K562 (cell line): ENCODE measurements at regions not wholly inside any gene's neighbourhood (a gene's known extent, or its start where the extent isn't known, plus 50 kb on each side); places are given as distances from the start of the nearest gene placed in this dataset.
"Not testable (repeated sequence)": the region's sequence is repeated elsewhere in the genome, so short reads cannot be mapped to it uniquely, and the experiment has no call there.

Source experiments
- ATAC-seq: fragments of 200-7000 bp; cut with Tn5 transposase; 3 replicates; pipeline ENCODE4 v1.9.1; 2020; ENCODE audit warnings: moderate library complexity
- BruUV-seq: library from RNA; stranded (reverse); fragments of 400-500 nt; replicated peaks from 2 replicates; lab custom pipeline; 2021; lab: Mats Ljungman, UMichigan
- CTCF ChIA-PET: fragments of 300-600 bp; formaldehyde crosslinking; extraction: SDS; loops from one replicate; lab custom pipeline; 2021; ENCODE audit warnings: low intra/inter-chr PET ratio; lab: Yijun Ruan, JAX
- POLR2A ChIA-PET: fragments of 300-600, 350-650 bp; sonication (Branson Sonifier 250); formaldehyde crosslinking; extraction: SDS; loops from one replicate; lab custom pipeline; 2021; ENCODE audit warnings: antibody characterized with exemption, inconsistent platforms; lab: Yijun Ruan, JAX
- DNase-seq, 4 experiments: peaks; one replicate each; pipeline versions ENCODE4 v3.0.0 to v3.0.0-alpha.2; 2011 to 2018; ENCODE audit warnings: low spot score in 3 of 4, mixed read lengths in 3 of 4; ENCODE audit errors: extremely low read depth in 1 of 4
- FAIRE-seq: peaks from 2 replicates; lab custom pipeline; 2011; peaks lifted over from hg19 to GRCh38; lab: Jason Lieb, UNC
- H2AFZ ChIP-seq: 2 replicates; pipeline ENCODE4 v1.6.0; 2011; ENCODE audit warnings: low read depth, low read length, control low read depth, inconsistent platforms
- H3K27ac ChIP-seq: fragments of 200-600 bp; 3 replicates; pipeline ENCODE4 v1.8.0; 2011; ENCODE audit warnings: low read depth, mild to moderate bottlenecking, control low read depth, inconsistent platforms, low read length, moderate library complexity, mixed read lengths; ENCODE audit errors: extremely low read depth
- H3K27me3 ChIP-seq, 2 experiments: fragments of 300-600 bp in 1 of 2; 2 replicates in 1 of 2; 3 replicates in 1 of 2; pipeline versions ENCODE4 v1.6.0 to v1.8.0; 2011; ENCODE audit warnings: inconsistent platforms in 2 of 2, low read length in 2 of 2, mild to moderate bottlenecking in 1 of 2, mixed read lengths in 1 of 2, moderate library complexity in 1 of 2; ENCODE audit not compliant: control insufficient read depth in 2 of 2, insufficient read depth in 2 of 2
- H3K36me3 ChIP-seq: fragments of 300-600 bp; 3 replicates; pipeline ENCODE4 v1.8.0; 2011; ENCODE audit warnings: mild to moderate bottlenecking, low read length, inconsistent platforms; ENCODE audit not compliant: control insufficient read depth, insufficient read depth
- H3K4me1 ChIP-seq, 2 experiments: fragments of 200-600 bp in 1 of 2; replicated peaks in 1 of 2; 2 replicates in 1 of 2; 3 replicates in 1 of 2; pipeline versions ENCODE4 v1.5.1 to v1.8.0; 2011; ENCODE audit warnings: inconsistent platforms in 2 of 2, low read length in 2 of 2, mild to moderate bottlenecking in 1 of 2, mixed read lengths in 1 of 2, moderate library complexity in 1 of 2; ENCODE audit not compliant: control insufficient read depth in 2 of 2, insufficient read depth in 2 of 2
- H3K4me2 ChIP-seq: 2 replicates; pipeline ENCODE4 v1.6.1; 2011; ENCODE audit warnings: low read length, control low read depth, inconsistent platforms, mixed read lengths; ENCODE audit not compliant: insufficient read depth
- H3K4me3 ChIP-seq: fragments of 200-600 bp; sonication (generic), shearing (Covaris generic); 2 replicates; pipeline ENCODE4 v1.5.1; 2016; ENCODE audit warnings: control low read depth, inconsistent platforms
- H3K79me2 ChIP-seq: fragments of 200-600 bp; 3 replicates; pipeline ENCODE4 v1.8.0; 2011; ENCODE audit warnings: low read length, inconsistent platforms; ENCODE audit not compliant: control insufficient read depth, insufficient read depth
- H3K9ac ChIP-seq, 2 experiments: 2 replicates each; pipeline versions ENCODE4 v1.6.0 to v1.6.1; 2011; ENCODE audit warnings: low read depth in 2 of 2, low read length in 2 of 2, control low read depth in 1 of 2, inconsistent platforms in 1 of 2, mild to moderate bottlenecking in 1 of 2, mixed read lengths in 1 of 2; ENCODE audit not compliant: insufficient read depth in 1 of 2
- H3K9me1 ChIP-seq: one replicate; pipeline ENCODE4 v1.6.0; 2011; ENCODE audit warnings: inconsistent platforms, mild to moderate bottlenecking, low read length, moderate library complexity; ENCODE audit not compliant: control insufficient read depth, insufficient read depth
- H3K9me3 ChIP-seq: replicated peaks from 2 replicates; pipeline ENCODE4 v1.5.1; 2011; ENCODE audit warnings: low read depth, low read length, inconsistent platforms; ENCODE audit not compliant: control insufficient read depth, insufficient read depth
- H4K20me1 ChIP-seq: replicated peaks from 2 replicates; pipeline ENCODE4 v1.6.1; 2011; ENCODE audit warnings: low read length, inconsistent platforms, mixed read lengths; ENCODE audit not compliant: control insufficient read depth, insufficient read depth
- MCM5 ChIP-seq: fragments of 450-650 bp; IDR thresholded peaks from 2 replicates; pipeline ENCODE4 v1.6.1; 2016; ENCODE audit warnings: low read depth
- RAD21 ChIP-seq, 2 experiments: fragments of 250-450 bp in 1 of 2; fragments of 450-650 bp in 1 of 2; sonication (Bioruptor Pico) in 1 of 2; formaldehyde crosslinking in 1 of 2; IDR thresholded peaks in 1 of 2; conservative IDR thresholded peaks in 1 of 2; 2 replicates each; pipeline versions ENCODE4 v1.4.0 to v1.8.0; 2020 to 2022; ENCODE audit warnings: mild to moderate bottlenecking in 2 of 2, moderate library complexity in 1 of 2
- RBM17 ChIP-seq: fragments of 200-400 bp; formaldehyde crosslinking; IDR thresholded peaks from 2 replicates; pipeline ENCODE4 v1.6.1; 2017; ENCODE audit warnings: low read depth, mild to moderate bottlenecking, low read length, borderline replicate concordance
- WHSC1 ChIP-seq: IDR thresholded peaks from one replicate; pipeline ENCODE4 v1.6.1; 2012; ENCODE audit warnings: low read length, control low read depth, inconsistent platforms
- ZNF75A ChIP-seq: fragments of 450-650 bp; formaldehyde crosslinking; IDR thresholded peaks from 2 replicates; pipeline ENCODE4 v1.4.0; 2020; ENCODE audit warnings: mild to moderate bottlenecking
- ZNF77 ChIP-seq: fragments of 250-450 bp; sonication (Bioruptor Pico); IDR thresholded peaks from 2 replicates; pipeline ENCODE4 v1.5.0; 2020
- WGBS: fragments of 100-300 bp; shearing (Covaris generic); methylation state at CpG from one replicate; pipeline ENCODE4 v1.1.6; 2016; ENCODE audit warnings: low coverage, mixed read lengths; ENCODE audit not compliant: insufficient coverage; ENCODE audit errors: missing lambda C conversion rate; 5-methylcytosine and 5-hydroxymethylcytosine counted together
- in situ Hi-C: fragments of 300-500 bp; cut with MboI; formaldehyde crosslinking; loops from 4 replicates; pipeline ENCODE4 v1.15.0; 2018; ENCODE audit warnings: inconsistent platforms, mixed read lengths
- intact Hi-C: fragments of 100-400 bp; cut with micrococcal nuclease; formaldehyde crosslinking; loops from 2 replicates; pipeline ENCODE4 v1.14.2; 2022
- TF ChIP-seq, protein P1 (sequence below): fragments of 250-450 bp; sonication (Bioruptor Pico); IDR thresholded peaks from 2 replicates; pipeline ENCODE4 v1.8.0; 2021; ENCODE audit warnings: borderline replicate concordance, mild to moderate bottlenecking, moderate library complexity; ENCODE audit not compliant: poor library complexity, severe bottlenecking

DNA sequence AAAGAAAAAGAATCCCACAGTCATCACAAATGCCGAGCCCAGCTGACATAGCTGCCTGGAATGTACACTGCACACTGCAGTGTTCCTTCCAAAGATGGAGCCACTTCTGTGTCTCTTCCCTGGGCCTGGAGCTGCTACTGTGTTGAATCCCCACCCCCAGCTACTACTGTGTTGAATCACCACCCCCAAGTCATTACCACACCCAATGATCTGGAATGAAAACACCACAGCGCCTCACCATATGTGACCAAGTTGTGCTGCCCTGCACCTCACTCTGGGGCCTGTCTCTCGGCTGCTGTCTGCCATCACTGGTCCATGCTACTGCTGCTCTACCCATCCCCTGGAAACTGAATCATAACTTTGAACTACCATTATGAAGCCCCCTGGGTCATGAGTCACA, 861.2 kb downstream of the UQCRFS1 start:
- Histone ChIP-seq H2AFZ (no peak overlapping the region), H3K9me3 (no peaks in the 10 kb centered on the region), H3K9ac (no peak overlapping the region), H4K20me1 (no peaks in the 10 kb centered on the region), H3K27ac (no peak overlapping the region), H3K79me2 (no peaks in the 10 kb centered on the region), H3K36me3 (no peaks in the 10 kb centered on the region), H3K4me3 (no peak overlapping the region), H3K27me3 (no peaks in the 10 kb centered on the region), H3K9me1 (no peaks in the 10 kb centered on the region), H3K4me1 (no peaks in the 10 kb centered on the region; a peak in 1 of 5 replicates), H3K4me2 (no peak overlapping the region)
- no TSS peak for BruUV-seq
- WGBS: 2% methylated on average over 3 of the region's 3 CpGs
- TF ChIP-seq WHSC1 (no peak), ZNF77 (CRISPR knock-in tag) (no peak), MCM5 (no peak), ZNF75A (no peak), RBM17 (no peak)
- TF ChIP-seq, protein P1, sequence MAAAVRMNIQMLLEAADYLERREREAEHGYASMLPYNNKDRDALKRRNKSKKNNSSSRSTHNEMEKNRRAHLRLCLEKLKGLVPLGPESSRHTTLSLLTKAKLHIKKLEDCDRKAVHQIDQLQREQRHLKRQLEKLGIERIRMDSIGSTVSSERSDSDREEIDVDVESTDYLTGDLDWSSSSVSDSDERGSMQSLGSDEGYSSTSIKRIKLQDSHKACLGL (CRISPR knock-in tag): no peak
- in situ Hi-C loops: no loop called here
- ChIA-PET POLR2A (interaction anchor here (0.6 kb wide), 1 partner anchor 434 kb away, joined by 3 read pairs; no protein-coding TSS in a partner anchor), CTCF (no interaction called here)
- ATAC-seq: peak; percentile 22; the same call in 1 of the 3 replicates
- FAIRE-seq: no peak
- no peak for DNase-seq
- intact Hi-C loops: no loop called here

DNA sequence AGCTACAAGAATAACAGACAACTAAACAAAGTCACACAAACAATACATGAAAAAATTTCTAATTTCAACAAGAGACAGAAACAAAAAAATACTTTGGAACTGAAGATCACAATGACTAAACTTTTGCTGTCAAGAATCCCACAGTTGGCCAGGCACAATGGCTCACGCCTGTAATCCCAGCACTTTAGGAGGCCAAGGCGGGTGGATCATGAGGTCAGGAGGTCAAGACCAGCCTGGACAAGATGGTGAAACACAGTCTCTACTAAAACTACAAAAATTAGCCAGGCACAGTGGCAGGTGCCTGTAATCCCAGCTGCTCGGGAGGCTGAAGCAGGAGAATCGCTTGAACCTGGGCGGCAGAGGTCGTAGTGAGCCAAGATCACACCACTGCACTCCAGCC, 861.6 kb downstream of the UQCRFS1 start:
- H4K20me1 ChIP-seq, FAIRE-seq, H3K27me3 ChIP-seq, H3K79me2 ChIP-seq, BruUV-seq, H3K4me2 ChIP-seq, POLR2A ChIA-PET, H3K9ac ChIP-seq, H3K4me1 ChIP-seq, H3K9me1 ChIP-seq, H2AFZ ChIP-seq, H3K27ac ChIP-seq, DNase-seq, H3K9me3 ChIP-seq, ATAC-seq, H3K4me3 ChIP-seq, in situ Hi-C loops, H3K36me3 ChIP-seq, CTCF ChIA-PET, intact Hi-C loops: not testable (repeated sequence)
- 5% methylated on average over 6 of the region's 6 CpGs for WGBS
- peak in 1 of 2 experiments; percentile 21; a peak in 1 of 4 replicates for TF ChIP-seq RAD21 (CRISPR knock-in tag; conservative IDR thresholded peaks at IDR 0.05 in 1 of 2, IDR thresholded peaks at IDR 0.05 in 1 of 2)
